HG02885 (cell line): ENCODE measurements at regions not wholly inside any gene's neighbourhood (a gene's known extent, or its start where the extent isn't known, plus 50 kb on each side); places are given as distances from the start of the nearest gene placed in this dataset.

Experiments
- ATAC-seq: cut with Tn5 transposase; IDR thresholded peaks from one replicate; pipeline ENCODE4 v1.9.1; 2021; ENCODE audit warnings: mild to moderate bottlenecking; ENCODE audit not compliant: unreplicated experiment, poor library complexity

- ATAC-seq: no peak
Observed at GRCh38 chr2:128808462-128809258, 490.0 kb upstream of the HS6ST1 start.

GRCh38 chr2:128809259-128809636, 490.6 kb upstream of the HS6ST1 start:
- no peak for ATAC-seq

DNA sequence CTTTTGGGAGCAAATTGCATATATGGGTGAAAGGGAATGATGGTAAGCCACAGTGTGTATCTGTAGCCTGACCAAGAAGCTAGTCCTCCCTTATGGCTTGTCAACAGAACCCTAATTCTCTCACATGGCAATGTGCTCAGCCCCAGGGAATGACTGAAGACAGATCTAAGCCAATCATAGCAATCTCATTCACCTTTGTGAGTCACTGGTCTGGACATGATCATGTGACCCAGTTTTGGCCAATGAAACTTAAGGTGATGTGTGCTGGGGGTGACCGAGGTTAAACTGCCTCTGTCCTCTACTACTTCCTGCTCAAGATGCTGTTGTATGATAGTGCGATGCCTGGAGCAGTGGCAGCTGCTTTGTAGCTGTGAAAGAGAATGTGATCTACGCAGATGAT, 491.2 kb upstream of the HS6ST1 start:
- no peak for ATAC-seq

GRCh38 chr2:128812183-128812940, 493.7 kb upstream of the HS6ST1 start:
- ATAC-seq: no peak

DNA sequence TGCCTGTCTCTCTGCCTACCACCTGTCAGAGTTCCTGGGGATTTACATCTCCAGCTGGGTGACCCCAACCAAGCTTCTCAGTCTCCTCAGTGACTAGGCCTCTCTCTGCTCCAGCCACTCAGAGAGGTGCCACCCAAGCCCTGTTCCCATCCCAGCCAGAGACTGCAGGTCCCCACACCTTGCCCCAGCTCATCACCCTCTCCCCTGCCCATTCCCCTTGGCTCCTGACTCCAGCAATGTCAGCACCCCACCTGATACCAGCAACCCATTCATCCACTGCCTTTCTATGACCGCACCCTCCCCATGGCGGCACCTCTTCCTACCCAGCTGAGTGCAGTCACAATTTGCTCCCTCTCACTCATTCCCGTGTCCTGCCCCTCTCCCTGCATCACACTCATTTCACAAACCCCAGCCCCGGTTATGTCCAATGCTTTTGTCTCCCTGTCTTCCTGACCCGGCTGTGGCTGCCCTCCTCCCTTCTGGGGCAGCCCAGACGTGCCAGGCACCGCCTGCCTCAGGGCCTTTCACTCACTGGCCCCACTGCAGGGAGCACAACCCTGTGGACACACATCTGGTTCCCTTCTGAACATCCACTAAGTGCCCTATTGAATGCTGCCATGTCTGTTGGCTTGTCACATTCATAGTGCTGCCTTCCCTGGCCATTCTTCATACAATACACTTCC, 494.8 kb upstream of the HS6ST1 start:
- no peak for ATAC-seq

DNA sequence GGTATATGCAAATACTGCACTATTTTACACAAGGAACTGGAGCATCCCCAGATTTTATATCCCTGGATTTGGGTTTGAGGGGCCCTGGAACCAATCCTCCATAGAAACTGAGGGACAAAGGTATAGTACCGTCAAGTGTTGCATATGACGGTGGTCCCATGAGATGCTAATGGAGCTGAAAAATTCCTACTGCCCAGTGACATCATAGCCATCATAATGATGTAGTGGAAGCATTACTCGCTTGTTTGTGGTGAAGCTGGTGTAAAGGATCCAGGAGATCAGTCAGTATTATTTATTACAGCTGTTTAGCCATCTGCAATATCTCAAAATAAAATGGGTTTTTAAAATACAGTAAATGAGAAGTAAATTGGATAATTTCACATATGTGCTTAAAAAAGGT, 496.6 kb upstream of the HS6ST1 start:
- ATAC-seq: no peak

DNA sequence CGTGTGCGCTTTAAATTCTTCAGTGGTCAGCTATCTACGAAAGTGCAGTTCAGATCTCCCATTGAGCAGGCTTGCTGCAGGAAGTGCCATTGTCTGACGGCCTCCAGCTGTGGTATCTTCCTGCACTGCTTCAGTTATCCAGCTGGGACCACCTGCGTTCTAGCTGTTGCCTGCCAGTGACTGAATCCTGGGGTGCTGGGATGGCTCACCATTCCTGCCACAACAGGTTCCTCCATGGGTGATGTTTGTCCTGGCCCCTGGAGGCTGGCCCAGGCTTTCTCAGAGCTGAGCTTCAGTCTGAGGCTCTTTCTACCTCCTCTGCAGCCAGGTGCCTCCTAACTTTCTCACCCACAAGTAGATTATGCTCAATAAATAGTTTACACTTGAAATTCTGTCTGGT, 498.5 kb upstream of the HS6ST1 start:
- ATAC-seq: no peak

GRCh38 chr2:128817813-128818212, 499.1 kb upstream of the HS6ST1 start:
- no peak for ATAC-seq

DNA sequence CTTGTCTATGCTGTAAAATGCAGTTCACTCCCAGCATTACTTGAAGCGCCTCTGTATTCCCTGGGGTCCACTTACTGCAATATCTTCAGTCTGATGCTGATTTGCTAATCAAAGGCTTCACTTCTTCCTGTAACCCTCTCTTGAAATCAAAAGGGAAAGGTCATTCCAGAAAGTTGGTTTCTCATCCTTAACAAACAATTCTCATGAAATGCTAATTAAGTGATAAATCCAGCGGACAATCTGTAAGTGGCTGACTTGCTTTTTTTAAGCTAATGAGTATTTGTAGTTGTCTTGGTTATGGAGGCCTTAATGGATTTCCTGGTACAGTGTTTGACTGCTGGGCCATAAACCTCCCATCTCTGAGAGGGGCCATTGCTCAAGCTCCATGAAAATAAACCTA, 499.6 kb upstream of the HS6ST1 start:
- ATAC-seq: no peak

GRCh38 chr2:128818704-128819491, 500.2 kb upstream of the HS6ST1 start:
- no peak for ATAC-seq

DNA sequence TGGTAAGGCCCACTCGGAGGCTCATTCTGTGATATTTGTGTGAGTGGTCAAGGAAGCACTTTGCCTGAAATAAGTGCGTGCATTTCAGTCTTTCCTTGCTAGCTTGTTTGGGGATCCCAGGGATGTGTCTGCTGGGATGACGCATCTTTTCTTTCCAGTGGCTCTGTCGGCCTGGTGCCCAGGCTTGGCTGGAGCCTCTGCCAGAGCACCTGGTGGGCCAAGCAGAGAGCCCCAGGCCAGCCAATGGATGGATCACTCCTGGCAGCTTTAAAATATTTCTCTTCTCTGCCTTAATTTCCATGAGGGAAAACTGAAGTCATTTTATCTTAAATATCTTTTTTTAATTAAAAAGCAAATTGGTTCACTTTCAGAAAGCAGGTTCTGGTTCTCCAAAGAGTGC, 501.8 kb upstream of the HS6ST1 start:
- no peak for ATAC-seq

- ATAC-seq: no peak
Observed at GRCh38 chr2:128821010-128821409, 502.3 kb upstream of the HS6ST1 start.

DNA sequence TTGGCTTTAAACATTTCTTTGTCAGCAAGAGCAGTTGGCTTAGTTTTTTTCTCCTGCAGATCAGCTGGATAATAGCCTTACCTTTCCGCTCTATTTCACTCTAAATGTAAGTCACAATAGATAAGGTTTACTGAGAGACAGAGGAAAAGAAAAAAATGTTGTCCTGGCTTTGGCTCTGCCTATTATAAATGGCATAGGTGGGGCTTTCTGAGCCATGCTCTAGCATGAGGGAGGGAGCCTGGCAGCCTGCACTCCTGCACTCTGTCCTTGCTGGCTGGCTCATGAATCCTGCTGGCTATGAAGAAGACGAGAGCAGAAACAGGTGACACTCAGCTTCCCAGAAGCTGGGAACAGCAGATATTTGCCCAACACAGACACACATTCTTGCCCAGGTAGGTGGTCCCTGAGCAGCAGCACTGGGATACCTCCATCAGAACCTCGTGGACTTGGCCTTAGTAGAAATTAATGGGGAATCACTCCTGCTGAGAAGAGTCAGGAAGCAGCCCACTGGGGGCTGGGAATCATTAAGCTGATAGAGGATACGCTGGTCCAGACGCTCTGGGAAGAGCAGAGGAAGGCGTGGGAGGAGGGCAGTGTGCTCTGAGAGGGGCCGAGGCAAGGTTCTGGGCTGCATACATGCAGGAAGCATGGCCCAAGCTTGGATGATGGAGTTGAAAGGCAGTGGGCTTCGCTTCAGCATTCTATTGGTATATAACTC, 514.4 kb upstream of the HS6ST1 start:
- ATAC-seq: no peak

DNA sequence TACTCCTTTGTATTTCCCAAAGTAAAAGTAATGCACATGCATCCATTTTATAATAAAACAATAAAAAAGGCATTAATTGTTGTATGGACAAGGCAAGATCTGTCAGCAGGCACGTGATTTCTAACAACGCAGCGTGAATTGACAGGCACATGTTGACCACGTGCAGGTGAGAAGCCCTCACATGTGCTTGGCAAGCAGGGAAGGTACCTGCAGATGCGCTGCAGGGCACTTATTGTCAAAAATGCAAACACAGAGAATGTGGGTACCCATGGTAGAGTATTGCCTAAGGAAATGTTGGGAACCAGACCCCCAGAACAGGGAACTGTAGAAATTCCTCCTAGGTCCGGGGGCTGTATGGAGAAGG, 515.0 kb upstream of the HS6ST1 start:
- ATAC-seq: no peak

GRCh38 chr2:128834207-128834879, 515.7 kb upstream of the HS6ST1 start:
- no peak for ATAC-seq

- ATAC-seq: no peak
Observed at GRCh38 chr2:128834880-128835252, 516.2 kb upstream of the HS6ST1 start.

DNA sequence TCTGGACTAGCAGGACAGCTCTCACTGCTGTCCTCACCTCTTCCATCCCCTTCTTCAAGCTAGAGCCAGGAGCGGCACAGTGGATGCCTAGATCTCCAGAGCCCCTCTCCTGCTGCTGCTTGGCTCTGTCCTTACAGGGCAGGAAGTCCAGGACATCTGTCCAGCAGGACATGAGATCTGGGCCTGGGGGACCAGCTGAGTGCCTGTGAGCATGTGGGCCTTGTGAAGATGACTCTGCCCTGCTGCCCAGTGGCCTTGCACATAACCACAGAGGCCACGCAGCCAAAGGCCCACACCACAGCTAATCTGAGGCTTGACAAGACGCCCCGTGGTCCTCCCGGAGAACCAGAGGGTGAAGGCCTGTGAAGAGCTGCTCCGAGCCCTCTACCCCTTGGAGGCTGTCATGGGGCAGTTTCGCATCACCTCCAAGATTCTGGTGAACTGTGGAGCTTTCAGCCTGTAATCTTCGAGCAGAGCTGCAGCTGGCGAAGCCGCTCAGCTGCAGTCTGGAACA, 516.7 kb upstream of the HS6ST1 start:
- no peak for ATAC-seq

- ATAC-seq: no peak
Observed at GRCh38 chr2:128835974-128836373, 517.3 kb upstream of the HS6ST1 start.

- no peak for ATAC-seq
Observed at GRCh38 chr2:128836559-128837100, 518.0 kb upstream of the HS6ST1 start.
